ENCODE measurements at regions not wholly inside any gene's neighbourhood (a gene's known extent, or its start where the extent isn't known, plus 50 kb on each side); places are given as distances from the start of the nearest gene placed in this dataset.

DNA sequence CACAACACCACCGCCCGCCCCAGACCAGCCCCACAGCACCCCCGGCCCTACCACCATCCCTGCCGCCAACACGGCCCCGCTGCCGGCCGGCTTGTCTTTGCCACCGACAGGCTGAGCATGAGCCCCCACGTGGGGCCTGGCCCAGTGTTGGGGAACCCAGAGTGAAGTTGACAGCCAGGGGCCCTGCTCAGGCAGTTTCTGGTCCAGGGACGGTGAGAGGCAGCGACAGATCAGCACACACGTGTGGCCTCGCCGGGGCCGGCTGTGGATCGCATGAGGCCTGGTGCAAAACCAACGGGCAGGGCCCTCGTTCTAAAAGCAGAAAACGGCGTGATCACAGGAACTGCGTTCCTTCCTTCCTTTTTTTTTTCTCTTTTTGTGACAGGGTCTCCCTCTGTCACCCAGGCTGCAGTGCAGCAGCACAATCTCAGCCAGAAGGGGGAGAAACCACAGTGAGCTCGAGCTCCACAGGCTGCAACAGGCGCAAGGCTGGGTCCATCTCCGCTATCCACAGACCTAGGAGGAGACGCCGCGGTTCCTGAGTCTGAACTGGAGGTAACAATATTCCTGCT lies 50.5 kb upstream of the FBRSL1 start:
- no peak for DNase-seq (ENCODE audit: low read depth)

GRCh38 chr12:132438726-132439125 lies 51.2 kb upstream of the FBRSL1 start:
- no peak for DNase-seq (ENCODE audit: low read depth)

GRCh38 chr12:132437943-132438700 lies 51.8 kb upstream of the FBRSL1 start:
- no peak for DNase-seq (ENCODE audit: low read depth)

- DNase-seq (ENCODE audit: low read depth) = no peak
Measured at GRCh38 chr12:132437252-132437932, 52.6 kb upstream of the FBRSL1 start.

DNA sequence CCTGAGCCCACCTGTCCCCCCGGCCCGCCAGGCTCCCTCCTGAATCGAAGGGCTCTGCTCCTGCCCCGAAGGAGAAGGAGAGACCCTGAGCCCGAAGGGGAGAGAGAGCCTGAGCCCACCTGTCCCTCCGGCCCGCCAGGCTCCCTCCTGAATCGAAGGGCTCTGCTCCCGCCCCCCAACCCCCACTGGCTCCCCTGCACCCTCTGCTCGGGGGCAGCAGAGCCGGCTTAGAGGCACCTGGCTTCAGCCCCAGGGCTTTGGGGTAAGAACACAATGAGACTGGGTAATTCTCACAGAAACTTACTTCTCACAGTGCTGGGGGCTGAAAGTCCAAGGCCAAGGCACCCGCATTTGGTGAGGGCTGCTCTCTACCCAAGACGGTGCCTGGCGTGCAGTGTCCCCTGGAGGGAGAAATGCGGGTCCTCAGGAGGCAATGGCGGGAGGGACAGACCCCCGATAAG lies 53.1 kb upstream of the FBRSL1 start:
- DNase-seq (ENCODE audit: low read depth) = no peak

DNA sequence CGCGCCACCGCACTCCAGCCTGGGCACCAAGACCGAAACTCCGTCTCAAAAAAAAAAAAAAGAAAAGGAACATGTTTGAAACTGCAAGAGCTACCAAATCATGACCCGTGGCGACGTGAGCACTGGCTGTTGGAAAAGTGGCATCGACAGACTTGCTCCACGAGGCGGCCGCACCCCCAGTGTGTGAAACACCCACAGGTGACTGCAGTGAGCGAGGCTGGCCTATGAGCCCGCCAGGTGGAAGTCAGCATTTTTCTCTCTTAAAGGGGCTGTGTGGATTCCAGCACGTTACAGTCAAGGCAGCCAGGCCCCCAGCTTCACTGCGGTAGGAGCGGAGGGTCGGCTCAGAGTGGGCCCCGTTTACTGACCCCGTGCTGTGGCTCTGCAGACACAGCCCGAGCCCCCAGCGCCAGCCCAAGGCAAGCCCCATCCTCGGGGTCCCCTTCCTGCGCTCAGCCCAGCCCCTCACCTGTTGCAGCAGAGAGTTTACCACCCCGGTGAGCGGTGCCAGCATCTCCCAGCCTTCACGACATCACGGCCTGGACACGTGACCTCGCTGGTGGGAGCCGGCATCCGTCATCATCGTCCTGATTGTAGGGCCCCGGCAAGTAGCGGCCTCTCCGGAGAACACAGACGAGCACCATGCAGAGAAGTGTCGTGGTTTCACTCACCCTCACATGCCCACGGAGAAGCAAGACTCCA lies 54.3 kb upstream of the FBRSL1 start:
- no peak for DNase-seq (ENCODE audit: low read depth)

DNA sequence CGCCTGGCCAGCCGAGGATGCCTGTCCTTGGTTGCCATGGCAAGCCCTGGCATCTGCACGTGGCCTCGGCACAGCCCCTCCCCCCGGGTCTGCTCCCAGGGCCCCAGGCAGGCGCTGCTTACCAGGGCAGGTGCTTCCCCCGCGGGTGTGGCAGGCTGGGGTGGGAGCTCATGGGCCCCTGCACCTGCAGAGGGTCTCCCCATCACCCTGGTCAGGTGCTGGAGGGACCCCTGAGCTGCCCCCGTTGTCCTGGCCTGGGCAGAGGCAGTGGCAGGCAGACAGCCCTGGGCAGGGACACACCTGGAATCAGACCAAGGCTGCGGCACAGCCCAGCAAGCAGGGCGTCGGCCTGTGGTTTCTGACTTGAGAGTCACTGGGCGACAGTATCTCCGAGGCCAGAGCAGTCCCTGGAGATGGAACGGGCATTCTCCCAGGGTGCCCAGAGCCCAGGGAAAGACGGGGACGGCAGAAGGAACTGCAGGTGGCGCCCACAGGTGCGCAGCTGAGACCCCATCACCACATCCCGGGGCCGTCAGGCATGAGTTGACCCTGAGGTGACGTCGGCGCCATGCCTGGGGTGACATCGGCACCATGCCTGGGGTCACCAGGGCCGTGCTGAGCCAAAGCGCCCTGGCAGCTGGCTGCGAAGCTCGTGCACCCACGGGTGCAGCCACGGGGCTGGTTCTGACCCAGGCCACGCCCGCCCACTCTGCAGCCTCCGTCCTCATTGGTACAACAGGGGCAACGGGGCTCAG lies 56.1 kb upstream of the FBRSL1 start:
- no peak for DNase-seq (ENCODE audit: low read depth)

GRCh38 chr12:132432721-132433577 lies 57.0 kb upstream of the FBRSL1 start:
- DNase-seq (ENCODE audit: low read depth) = no peak

DNA sequence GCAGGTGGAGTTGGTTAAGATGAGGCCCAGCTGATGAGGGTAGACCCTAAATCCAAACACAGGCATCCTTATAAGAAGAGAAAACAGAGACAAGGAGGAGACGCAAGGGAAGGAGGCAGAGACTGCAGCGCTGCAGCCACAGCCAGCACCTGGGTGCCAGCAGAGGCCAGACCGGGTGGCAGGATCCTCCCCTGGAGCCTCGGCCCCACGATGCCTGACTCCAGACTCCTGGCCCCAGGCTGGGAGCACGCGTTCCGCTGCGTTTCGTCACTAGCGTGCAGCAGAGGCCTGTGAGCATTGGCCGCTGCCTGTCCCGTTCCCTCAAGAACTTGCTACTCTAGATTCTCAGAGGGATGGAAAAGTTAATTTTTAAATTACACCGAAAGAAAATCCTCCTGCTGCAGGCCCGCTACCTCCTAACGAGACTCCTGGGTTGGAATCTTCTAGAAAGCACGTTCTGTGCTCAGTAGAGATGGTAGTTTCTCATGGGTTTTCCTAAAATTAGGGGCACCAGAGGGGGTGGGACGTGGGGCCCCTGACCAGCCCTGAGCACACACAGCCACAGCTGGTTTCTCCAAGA lies 57.7 kb upstream of the FBRSL1 start:
- DNase-seq (ENCODE audit: low read depth) = no peak

- DNase-seq (ENCODE audit: low read depth) = no peak
Measured at GRCh38 chr12:132430838-132431774, 58.8 kb upstream of the FBRSL1 start.

- peak; percentile 46 for DNase-seq (ENCODE audit: low read depth)
Measured at GRCh38 chr12:132429946-132430643, 59.9 kb upstream of the FBRSL1 start.

- DNase-seq (ENCODE audit: low read depth) = no peak
Measured at GRCh38 chr12:132429602-132429945, 60.4 kb upstream of the FBRSL1 start.

GRCh38 chr12:132428936-132429601 lies 60.9 kb upstream of the FBRSL1 start:
- DNase-seq (ENCODE audit: low read depth) = no peak

DNA sequence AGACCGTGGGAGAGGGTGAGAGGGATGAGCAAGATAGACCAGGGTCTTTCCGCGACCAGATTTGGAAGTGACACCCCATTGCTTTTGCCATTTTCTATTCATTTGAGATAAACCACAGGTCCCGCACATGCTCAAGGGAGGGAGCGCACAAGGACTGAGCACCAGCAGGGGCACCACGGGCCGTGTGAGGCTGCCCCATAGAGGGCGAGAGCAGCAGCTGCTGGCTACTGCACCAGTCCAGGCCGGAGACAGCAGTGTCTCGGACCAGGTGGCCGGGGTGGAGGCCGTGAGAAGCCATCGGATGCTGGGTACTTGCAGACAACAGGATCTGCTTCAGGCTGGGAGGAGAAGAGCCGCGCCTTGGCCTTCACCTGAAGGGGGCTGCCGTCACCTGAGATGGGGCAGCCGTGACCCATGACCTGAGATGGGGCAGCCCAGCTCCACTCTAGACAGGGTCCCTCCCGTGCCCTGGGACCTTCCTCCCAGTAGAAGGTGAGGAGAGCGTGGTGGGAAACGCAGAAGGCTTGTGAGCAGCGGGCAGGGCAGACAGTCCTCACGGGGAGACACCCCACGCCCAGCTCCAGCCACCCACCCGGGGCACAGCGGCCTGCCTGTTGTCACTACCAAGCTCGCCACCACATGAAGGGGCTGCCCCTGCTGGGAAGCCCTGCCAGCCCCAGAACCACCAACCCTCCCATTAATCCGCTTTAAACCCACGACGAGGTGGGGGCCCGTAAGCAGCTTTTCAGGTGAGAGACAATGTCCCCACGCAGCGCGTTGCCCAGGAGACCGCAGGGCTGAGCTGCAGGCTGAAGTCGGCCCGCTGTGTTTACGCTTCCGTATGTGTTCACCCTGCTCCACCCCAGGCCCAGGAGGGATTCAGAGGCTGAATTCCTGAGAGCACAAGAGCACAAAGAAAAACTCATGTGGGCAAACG lies 61.7 kb upstream of the FBRSL1 start:
- DNase-seq (ENCODE audit: low read depth) = no peak

DNA sequence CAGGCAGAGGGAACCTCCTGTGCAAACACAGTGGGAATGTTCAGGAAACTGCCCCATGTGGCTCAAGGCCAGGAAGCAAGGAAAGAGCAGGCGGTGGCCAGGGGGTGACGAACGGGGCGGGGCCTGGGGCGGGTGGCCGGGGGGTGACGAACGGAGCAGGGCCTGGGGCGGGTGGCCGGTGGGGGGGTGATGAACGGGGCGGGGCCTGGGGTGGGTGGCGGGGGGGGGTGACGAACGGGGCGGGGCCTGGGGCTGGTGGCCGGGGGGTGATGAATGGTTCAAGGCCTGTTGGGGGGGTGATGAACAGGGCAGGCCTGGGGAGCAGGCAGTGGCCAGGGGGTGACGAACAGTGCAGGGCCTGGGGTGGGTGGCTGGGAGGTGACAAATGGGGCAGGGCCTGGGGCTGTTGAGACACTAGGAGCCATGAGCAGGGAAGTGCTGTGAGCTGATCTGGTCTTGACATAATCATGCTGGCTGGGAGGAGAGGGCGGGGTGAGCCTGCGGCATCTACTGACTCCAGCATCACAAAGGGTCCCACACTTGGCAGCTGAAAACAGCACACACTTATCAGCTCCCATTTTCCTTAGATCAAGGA lies 62.7 kb upstream of the FBRSL1 start:
- DNase-seq (ENCODE audit: low read depth) = no peak

GRCh38 chr12:132426349-132427173 lies 63.4 kb upstream of the FBRSL1 start:
- DNase-seq (ENCODE audit: low read depth) = no peak

All from activated T-cell treated with anti-CD3 and anti-CD28 coated beads for 1 hour (primary cell).